ENCODE measurements at regions not wholly inside any gene's neighbourhood (a gene's known extent, or its start where the extent isn't known, plus 50 kb on each side); places are given as distances from the start of the nearest gene placed in this dataset.

DNA sequence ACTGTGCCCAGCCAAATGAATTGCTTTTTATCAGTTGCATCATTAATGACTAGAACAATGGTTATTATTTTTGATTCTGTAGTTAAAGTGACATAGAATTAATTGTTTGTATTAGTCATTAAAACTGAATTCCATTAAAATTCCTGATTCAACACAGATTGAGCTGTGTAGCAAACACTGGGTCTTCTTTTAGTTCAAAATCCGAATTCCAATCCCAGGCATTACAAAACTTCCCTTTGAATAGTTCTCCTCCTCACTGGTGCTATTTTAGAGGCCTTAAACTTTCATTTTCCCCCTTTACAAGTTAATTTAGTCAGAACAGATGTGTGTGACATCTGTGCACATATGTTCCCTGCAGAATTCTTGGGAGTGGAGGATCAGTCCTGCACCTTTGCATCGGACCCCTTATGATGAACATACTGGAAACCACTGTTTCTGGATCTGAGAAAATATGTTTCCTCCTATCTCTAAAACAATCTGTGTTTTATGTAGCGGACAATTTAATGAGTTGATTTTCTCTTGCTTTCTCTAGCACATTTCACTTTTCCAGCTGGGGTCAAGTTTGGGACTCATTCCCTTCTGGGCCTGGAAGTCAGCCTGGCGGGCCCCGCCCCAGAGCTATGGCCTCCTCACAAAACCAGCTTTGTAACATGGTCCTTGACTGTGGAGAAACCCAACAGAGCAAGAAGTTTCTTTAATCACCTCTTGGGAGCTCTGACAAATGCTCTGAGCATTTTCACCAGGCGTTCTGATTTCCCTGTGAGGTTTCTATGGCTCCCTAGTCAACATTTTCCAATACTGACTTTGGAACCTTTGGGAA lies 87.9 kb upstream of the MAMDC2 start:
- peak; percentile 33 for DNase-seq

- DNase-seq = no peak
Observed at GRCh38 chr9:69961843-69962242, 81.8 kb upstream of the MAMDC2 start.

- no peak for DNase-seq
Observed at GRCh38 chr9:69963803-69964202, 79.8 kb upstream of the MAMDC2 start.

- no peak for DNase-seq
Observed at GRCh38 chr9:69964446-69964845, 79.2 kb upstream of the MAMDC2 start.

DNA sequence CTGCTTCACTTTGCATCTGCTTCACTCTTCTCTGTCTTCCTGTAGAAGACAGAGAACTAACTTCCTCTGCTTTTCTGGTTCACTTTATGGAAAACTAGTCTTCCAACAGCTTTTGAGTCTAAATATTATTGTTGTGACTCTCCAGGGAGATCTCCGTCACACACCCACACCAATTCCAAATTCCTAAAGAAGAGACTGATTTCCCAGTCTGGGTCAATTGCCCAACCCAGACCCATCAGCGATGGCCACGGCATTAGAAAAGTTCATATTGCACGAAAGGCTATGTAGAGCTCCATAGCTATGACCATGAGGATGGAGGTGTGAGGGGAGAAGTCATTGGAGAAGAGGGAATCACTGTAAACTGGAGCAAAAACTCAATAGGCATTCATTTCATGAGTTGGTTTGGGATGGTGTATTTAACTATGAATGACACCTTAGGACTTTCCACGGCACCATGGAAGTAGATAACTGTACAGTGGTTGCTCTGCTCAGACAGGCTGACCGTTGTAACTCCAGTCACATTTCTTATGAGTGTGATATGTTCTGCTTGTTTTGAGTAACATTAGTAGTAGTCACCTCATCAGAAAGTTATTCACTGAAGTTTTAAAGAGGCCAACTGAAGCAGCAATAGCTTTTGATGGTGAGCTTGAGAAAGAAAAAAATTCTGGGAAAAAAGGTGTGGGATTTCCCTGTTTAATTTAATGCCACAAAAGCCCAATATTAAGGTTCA lies 78.1 kb upstream of the MAMDC2 start:
- no peak for DNase-seq

- DNase-seq = peak; percentile 39
Observed at GRCh38 chr9:69967344-69967743, 76.3 kb upstream of the MAMDC2 start.

DNA sequence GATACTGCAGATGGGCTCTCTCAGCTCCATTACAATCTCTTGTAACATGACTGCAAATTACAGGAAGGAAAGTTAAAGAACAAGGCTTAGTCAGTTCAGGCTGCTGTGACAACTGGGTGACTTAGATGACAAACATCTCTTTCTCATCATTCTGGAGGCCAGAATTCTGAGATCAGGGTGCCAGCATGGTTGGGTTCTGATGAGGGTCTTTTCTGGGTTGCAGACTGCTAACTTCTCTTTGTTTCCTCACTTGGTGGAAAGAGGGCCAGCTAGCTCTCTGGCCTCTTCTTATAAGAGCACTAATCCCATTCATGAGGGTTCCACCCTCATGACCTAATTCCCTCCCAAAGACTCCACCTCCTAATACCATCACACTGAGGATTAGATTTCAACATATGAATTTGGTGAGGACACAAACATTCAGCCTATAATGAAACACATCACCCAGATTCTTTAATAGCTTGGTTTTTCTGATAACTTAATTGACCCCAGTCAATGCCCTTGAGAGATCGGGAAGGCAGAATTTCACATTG lies 73.6 kb upstream of the MAMDC2 start:
- DNase-seq = no peak

- peak; percentile 59 for DNase-seq
Observed at GRCh38 chr9:69971643-69972449, 71.8 kb upstream of the MAMDC2 start.

- DNase-seq = peak; percentile 50
Observed at GRCh38 chr9:69975681-69976080, 68.0 kb upstream of the MAMDC2 start.

DNA sequence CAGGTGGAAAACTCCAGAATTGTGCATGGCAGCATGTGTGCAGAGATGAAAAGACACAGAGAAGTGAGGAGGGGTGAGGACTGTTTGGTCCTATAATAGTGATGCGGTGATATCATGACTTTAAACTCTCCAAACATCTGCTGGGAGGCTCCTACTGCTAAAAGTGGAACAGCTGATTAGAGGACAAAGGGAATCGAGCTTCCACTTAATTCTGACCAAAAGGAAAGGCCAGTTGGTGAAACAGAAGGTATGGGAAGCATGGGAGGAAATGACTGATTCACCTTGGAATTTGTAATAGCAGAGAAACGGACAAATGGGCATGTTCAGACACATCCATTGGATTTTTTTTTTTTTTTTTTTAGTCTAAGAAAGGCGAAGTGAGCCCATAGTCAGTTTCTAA lies 67.5 kb upstream of the MAMDC2 start:
- peak; percentile 91 for DNase-seq

DNA sequence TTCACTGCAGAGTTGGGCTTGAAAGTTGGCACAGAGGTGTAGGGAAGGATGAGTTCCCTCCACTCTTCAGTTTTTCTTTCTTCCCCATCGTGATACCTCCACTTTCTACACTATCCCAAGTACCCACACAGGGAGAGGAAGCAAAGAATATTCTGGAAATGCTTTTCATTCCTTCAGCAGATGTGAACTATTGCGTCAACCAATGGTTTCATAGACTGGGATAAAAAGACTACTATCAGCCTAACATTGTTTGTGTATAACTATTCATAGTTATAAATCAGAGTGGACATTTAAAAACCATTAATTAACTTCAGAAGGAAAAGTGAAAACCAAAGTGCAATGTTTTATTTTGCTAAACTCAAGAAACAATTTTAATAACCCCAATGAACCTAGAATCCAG lies 63.6 kb upstream of the MAMDC2 start:
- DNase-seq = peak; percentile 58

DNA sequence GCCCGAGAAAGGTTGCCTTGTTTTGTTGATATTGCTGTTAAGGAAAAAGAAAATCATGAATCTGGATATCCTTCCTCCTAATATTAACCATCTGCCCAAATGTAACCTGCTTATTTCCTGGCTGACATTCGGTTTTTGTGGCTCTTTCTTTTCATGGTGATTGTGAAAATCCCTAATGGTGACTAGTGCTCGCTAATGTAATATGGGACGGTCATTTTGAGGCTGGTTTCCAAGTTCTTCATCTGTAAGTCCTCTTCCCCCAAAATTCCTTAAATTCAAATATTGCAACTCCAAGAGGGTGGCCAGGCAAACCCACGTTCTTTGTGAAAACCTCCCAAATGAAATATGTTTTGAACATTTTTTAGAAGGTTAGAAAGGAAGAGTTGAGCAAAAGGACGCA lies 63.1 kb upstream of the MAMDC2 start:
- DNase-seq = no peak

DNA sequence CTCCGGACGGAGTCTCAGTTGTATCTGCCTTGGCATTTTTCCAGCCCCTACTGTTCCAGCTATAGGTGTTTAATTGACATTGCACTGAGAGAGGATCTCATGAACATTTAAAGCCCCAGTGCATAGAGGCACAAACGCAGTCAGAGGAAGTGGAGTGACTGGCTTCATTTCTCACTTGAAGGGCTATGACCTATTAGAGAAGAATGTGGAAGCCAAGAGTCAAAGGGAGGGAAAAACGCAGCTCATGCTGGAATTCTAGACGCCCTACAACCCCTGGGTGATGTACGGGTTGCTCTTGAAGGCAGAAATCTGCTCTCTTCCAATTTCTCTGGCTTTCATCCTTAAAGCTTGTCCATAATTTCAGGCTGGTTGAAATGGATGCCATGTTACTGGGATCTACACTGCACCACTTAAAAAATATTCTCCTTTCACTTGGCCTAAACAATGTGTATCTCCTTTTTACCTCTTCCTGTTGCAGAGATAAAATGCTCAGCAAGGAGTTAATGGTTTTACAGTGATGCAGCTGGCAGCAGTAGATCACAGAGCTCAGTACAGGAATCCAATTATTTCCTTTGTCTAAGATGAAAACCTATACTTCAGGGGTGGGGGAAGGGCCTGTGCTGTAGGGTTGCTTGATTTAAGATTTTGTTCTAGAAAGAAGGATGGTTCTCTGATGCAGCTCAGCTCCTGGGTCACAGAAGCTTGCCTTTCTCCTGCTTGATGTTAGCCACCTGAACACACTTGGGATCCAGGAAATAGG lies 61.8 kb upstream of the MAMDC2 start:
- DNase-seq = peak; percentile 79

- DNase-seq = no peak
Observed at GRCh38 chr9:69984831-69985230, 58.8 kb upstream of the MAMDC2 start.

DNA sequence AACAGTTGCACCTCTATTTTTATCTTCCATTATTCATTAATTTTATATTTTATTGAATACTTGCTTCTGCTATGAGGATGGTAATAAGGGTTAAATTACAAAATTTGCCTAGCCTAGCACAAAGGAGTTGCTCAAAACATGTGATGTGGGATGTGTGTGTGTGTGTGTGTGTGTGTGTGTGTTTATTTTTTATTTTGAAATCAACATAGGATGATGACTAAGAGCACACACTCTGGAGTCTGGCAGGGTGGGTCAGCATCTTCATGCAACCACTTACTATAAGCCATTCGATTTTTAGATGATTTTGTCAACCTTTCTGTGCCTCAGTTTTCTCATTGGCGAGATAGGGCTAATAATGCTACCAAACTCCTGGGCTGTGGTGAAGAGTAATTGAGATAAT lies 57.7 kb upstream of the MAMDC2 start:
- no peak for DNase-seq

DNA sequence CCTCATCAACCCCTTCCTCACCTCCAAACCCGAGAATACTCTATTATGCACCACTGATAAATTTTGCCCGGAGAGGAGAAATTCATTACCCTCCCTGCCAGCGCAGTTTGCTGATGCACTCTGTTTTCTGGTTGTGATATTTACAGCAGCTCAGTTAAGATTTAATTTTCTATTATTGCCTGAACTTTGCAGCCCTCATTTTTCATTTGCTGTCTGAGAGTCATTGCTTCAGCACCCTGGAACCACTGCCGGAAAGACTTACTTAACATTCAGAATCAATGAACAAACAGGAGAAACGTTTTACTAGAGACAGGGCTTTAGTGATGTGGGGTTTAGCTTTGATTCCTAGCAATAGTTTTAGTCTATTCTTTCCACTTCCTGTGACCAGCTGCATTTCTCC lies 56.7 kb upstream of the MAMDC2 start:
- DNase-seq = no peak

GRCh38 chr9:69987457-69987856 lies 56.2 kb upstream of the MAMDC2 start:
- DNase-seq = no peak

DNA sequence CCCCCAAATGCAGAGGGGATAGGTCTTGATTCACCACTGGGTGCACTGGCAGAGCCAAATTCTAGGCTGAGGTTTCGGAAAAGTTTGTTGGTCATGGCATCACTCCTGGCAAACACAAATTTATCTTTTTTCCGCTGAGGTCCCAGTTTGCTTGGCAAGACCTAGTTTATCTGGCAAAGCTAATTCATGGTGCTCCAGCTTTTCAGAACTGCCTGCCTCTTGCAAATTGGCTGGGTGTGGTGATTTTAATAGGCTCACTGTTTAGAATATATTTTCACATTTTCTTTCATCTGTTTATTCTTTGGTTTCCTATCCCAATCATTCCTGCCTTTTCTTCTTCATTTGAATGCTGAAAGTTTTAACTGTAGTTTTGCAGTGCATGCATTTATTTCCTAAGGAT lies 50.5 kb upstream of the MAMDC2 start:
- DNase-seq = no peak

Measured in fibroblast of skin of abdomen (primary cell).